ENCODE measurements at regions not wholly inside any gene's neighbourhood (a gene's known extent, or its start where the extent isn't known, plus 50 kb on each side); places are given as distances from the start of the nearest gene placed in this dataset.
"Not testable (repeated sequence)": the region's sequence is repeated elsewhere in the genome, so short reads cannot be mapped to it uniquely, and the experiment has no call there.

- TF ChIP-seq CTCF, POLR2A (IDR thresholded peaks at IDR 0.05): not testable (repeated sequence)
These were observed 65.6 kb upstream of the SLC39A8 start for GRCh38 chr4:102410884-102411283.
